Renal cortex interstitium (tissue), 11 donors: ENCODE measurements at regions not wholly inside any gene's neighbourhood (a gene's known extent, or its start where the extent isn't known, plus 50 kb on each side); places are given as distances from the start of the nearest gene placed in this dataset.
"Not testable (repeated sequence)": the region's sequence is repeated elsewhere in the genome, so short reads cannot be mapped to it uniquely, and the experiment has no call there.

Experiments used
- DNase-seq, 11 donors: peaks; one replicate each; pipeline ENCODE4 v3.0.0-alpha.2; 2013; ENCODE audit warnings: low read depth in 9 of 11, low spot score in 4 of 11; ENCODE audit errors: extremely low read depth in 1 of 11

DNA sequence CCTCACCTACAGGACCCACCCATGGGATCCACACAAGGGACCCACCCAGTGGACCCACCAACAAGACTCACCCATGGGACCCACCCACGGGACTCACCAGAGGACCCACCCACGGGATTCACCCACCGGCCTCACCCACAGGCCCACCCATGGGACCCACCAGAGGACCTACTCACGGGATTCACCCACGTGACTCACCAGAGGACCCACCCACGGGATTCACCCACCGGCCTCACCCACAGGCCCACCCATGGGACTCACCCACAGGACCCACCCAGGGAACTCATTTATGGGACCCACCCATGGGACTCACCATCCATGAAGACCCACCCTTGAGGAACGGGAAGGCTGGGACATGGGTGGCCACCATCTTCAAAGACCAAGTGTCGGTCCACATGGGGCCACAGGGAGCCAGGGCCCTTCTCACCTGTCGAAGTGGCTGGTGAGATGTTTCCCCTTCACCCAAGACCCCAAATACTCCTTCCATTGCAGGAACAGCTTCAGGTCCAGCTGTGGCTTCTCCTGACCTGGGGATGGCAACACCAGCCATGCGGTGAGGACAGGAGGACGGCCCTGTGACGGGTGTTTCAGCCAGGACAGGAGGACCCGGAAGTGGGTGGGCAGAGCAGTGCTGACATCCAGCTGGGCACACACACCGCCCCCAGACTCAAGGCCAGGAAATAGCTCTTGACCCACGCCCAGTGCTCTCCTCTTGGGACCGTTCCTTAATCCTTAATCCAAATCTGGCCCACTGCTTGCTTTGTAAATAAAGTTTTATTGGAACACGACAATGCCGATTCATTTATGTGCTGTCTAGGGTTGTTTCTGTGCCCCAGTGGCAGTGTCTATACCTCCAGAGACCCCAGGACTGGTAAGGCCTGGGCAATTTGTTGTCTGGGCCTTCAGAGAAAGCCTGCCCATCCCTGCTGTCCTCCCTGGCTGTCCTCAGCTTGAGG lies 1005.1 kb downstream of the BRD1 start:
- no peak for DNase-seq

DNA sequence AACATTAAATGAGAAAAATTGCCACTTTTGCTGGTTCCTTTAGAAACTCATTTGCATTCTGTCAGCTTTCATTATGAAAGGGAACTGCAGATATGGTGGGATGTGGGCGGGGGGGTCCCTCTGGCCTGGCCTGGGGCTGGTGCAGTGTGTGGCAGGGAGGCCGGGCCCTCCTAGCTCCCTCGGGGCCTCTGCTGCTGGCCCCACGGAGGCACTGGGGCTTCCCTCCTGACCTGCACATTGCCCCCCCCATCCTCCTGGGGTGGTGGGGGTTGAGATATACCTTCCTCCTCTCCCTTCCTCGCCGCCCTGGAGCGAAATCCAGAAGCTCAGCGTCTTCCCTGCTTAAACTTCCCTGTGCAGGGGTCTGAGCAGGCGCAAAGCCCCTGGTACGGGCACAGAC lies 1005.9 kb downstream of the BRD1 start:
- DNase-seq = no peak

DNA sequence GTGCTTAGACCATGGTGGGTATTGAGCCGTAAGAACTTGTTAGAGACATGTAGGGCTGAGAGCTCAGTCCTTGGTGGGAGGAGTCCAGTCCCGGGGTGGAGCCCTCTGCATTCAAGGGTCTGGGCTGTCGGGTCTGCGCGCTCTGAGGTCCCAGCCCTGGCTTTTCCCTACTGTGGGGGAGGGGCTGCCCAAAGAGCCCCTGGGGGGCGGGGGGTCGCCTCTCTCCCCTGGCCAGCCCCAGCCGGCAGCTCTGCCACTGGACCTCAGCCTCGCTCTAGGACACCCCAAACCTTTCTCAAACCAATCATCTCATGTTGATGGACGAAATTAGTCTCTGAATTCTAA lies 1006.4 kb downstream of the BRD1 start:
- DNase-seq = no peak

DNA sequence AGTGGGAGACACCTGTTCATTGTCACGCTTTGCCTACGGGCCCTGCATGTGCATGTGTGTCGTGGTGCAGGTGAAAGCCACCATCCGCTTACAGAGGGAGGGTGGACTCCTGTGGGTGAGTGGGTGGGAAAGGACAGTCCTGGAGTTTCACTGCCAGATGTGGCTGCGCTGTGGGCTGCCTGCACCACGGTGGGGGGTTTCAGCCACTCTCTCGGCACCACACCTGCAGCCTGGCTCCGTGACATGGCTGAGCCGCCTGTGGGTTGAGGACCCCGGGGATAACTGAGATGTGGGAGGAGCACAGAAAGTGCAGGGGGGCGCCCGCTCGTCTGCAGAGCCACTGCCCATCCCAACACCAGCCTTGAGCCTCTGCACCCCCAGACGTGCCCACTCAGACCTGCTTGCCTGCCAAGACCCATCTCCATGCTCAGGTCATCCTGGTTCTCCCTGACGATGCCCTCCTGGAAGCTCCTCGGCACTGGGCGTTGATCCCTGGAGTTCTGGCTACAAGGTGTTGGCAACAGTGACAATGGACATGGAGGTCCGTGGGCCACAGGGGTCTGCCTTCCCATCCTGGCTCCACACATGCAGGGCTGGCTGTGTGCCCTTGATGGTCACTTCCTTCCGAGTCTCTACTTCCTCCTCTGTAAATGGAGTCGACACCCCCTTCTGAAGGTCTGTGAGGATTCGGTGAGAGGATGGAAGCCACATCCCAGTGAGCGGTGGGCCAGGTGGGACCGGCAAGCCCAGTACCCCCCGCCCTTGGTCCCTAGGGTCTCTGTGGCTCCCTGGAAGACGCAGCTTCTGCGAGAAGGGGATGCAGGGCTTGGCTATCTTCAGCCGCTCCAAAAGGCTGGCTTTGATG lies 1007.0 kb downstream of the BRD1 start:
- no peak for DNase-seq

DNA sequence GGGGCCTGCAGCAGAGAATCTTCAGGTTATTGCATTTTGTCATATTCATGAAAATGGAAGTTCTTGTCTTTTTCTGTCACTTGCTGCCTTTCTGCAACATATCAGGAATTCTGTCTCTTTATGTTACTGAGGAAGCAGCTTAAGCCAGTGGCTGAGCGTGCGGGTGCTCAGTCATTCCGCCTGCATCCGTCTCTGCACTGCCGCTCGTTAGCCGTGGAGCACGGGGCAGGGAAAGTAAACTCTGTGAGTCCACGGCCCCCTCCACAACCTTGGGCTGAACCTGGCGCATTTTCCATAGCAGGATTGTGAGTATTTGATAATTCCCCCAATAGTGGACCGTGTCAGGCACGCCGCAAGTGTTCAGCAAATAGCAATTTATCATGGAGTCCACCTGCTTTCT lies 1007.7 kb downstream of the BRD1 start:
- DNase-seq = no peak

DNA sequence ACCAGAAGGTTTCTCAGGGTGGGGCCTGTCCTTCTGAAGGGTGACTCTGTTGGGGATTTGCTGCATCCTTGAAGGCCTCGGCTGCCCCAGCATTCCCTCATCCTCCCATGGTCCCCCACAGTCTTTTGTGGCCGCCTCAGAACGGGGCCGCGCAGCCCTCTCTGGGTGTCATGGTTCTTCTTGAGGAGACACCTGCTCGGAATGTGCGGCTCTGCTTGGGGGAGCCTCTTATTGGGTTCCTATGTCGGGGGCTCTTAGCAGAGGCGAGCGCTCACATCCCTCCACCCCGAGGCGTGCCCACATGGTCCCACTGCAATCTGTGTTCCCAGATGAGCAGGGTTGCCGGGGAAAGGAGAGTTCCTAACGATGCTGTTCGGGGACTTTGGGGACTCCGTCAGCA lies 1008.4 kb downstream of the BRD1 start:
- DNase-seq = no peak

DNA sequence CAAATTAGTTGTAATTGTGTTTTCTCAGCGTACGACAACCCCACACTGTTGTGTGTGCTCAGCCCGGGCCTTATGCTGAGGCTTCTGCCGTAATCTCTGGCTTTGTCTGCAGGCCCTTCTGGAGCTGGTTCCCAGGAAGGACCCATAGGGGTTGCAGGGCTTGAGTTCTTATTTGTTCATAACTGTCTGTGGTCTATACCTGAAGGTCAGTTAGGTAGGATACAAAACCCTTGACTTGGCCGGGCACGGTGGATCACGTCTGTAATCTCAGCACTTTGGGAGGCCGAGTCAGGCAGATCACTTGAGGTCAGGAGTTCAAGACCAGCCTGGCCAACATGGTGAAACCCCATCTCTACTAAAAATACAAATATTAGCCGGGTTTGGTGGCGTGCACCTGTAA lies 1010.2 kb downstream of the BRD1 start:
- not testable (repeated sequence) for DNase-seq

DNA sequence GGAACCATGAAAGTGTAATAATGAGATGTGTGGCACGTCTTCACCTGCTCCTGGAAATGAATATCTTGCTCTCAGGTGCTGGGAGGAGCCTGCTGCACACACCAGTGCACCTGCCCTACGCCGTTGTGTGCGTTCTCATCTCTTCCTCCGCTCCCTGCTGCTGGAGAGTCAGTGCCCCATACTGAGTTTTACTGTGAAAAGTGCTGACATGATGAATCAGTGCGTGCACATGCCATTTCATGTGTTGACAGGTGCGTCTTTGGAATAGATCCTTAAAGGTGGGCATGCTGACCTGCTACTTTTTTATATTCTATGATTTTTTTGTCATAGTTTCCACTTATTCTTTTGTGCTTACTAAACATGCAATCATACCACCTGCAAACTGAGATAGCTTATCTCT lies 1015.8 kb downstream of the BRD1 start:
- DNase-seq = no peak

DNA sequence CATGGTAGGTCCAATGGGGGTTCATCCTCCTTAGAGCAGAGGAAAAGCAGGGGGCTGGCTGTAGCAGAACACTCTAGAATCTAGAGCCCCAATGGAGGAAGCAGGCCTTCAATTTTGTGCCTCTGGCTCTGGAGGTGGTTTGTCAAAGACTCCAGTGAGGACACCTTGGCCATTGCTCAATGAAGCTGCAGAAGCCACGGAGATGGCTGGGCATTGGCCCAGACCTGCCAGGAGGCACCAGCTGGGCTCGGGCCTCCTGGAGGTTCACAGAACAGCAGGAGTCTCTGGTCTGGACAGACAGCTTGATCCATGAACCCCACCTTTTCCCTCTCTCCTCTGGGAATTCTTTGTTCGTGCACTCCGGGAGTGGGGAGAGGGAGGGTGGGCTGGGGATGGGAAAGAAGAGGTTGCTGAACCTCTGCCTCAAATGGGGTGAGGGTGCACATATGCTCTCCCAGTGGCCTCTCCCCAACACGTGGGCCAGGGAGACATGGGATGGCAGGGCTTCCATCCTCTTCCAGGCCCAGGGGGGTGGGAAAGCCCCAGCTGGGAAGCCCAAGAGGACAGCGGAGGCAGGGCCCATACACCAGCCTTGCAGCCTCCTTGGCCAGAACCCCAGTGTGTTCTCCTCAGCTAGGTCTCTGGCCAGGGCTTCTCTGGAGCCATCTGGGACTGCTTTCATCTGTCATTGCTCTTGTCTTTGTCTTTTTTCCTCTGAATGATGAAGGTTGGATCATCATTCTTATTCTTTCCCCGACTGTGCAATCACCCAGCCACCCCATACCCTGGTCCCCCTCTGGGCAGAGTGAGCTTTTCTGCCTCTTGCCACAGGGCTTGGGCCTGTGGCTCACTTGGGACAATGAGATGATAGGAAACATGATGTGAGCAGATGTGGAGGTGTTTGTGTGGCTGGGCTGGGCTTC lies 1019.4 kb downstream of the BRD1 start:
- no peak for DNase-seq

DNA sequence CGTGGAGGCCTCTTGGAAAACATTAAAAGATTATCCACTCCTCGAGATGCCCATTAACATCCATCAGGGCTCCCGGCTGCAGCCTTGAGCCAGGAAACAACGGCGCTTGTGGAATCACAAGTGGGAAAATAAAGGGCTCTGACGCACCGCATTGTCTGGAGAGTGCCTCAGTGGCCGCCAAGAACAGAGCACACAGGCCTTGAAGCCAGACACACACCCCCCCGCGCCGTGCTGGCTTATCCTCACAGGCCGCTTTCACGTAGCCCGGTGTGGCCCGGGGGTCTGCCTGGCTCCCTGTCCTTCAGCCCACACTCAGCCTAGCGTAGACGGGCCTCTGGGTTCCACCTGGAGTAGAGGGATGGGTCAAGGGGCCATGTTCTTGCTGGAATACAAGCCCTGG lies 1020.5 kb downstream of the BRD1 start:
- no peak for DNase-seq

DNA sequence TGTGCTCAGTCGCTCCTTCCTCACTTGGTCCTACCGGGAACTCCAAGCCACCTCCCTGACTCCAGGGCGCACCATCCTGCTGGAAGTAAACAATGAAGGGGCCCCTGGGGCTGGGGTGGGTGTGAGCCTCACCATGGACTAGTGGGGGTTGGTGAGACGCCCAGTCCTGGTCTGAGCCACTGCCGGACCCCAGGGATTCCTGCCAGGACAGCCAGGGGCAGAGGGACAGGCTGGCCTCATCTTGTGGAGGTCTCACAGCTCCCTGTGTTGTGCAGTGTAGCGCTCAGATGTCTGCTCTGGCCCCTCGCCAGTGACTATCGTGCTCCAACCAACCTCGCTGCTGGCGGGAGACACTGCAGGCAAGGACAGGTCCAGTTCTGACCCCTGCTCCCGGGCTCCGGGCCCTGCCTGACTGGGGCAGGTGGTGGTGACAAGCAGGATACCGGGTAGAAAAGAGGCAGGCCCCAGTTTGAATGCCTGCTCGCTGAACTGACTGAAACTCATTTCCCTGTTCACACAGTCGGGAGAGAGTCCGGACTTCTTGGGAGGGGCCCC lies 1021.4 kb downstream of the BRD1 start:
- no peak for DNase-seq

DNA sequence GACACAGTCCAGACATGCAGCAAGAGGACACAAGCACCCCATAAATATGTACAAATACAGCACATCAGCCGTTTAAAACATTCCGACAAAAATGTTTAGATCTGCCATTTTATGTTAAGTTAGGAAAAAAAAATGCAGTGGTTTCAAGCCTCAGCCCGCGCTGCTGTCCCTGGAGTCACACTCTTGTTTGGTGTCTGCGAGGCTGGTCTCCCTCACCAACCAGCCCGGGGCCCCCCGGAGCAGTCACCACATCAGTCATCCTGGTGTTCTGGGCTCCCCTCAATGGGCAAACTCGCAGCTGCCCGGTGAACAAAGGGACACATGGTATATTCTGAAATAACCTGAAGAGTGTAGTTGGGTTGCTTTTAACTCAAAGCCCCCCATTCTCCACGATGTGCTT lies 1022.2 kb downstream of the BRD1 start:
- DNase-seq = no peak

DNA sequence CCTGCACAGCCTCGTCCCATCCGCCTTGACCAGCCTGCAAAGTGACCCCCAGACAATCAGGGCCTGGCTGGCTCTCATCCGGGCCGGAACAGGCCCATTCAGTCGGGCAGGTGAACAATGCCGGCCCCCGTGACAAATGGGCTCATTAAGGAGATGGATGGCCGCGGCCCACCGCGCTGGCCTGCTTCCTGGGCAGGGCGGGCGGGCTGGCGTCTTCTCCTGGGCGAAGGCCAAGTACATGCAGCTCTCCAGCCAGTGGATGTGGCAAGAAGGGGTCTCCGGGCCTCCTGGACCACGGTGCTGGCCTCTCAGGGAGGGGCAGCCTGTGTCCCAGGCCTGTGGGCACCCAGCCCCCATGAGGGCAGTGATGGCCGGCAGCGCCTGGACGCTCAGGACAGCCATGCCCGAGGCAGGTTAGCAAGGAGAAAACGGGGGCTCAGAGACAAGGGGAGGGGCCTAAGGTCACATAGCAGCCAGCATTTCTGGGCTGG lies 1022.8 kb downstream of the BRD1 start:
- no peak for DNase-seq

DNA sequence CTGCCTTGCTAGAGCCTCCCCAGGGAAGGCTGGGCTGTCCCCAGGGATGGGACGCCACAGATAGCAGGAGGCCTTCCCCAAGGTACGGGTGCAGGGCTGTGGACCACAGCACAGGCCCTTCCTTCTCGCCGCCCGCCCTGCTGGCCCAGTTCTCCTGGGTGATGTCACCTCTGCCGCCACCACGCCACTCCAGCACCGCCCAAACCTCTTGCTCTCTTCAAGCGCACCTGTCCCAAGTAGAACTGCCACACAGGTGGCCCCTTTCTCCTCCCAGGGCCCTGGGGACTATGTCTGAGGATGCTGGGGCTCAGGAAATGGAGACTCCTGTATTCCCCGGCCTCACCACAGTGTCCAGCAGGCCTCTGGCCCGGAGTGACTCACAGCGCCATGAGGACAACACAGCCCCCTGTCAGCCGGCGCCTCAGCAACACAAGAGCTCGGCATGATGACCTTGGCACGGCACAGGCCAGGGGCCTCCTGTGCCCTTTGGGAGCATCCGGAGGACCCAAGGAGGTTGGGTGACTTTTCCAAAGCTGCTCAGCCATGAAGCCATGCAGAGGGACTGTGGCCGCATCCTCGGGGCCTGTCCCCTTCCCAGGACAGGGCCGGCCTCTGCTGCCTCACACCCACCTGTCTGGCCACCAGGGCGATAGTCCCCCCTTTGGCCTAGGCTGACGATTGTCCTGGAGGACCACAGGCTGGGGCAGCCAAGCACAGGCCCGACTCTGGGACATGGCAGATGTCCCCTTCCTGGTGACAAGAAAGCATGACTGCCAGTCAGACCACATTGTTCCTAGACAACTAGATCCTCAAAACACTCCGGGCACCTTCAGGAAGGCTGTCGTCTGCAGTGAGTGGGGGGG lies 1023.5 kb downstream of the BRD1 start:
- no peak for DNase-seq

DNA sequence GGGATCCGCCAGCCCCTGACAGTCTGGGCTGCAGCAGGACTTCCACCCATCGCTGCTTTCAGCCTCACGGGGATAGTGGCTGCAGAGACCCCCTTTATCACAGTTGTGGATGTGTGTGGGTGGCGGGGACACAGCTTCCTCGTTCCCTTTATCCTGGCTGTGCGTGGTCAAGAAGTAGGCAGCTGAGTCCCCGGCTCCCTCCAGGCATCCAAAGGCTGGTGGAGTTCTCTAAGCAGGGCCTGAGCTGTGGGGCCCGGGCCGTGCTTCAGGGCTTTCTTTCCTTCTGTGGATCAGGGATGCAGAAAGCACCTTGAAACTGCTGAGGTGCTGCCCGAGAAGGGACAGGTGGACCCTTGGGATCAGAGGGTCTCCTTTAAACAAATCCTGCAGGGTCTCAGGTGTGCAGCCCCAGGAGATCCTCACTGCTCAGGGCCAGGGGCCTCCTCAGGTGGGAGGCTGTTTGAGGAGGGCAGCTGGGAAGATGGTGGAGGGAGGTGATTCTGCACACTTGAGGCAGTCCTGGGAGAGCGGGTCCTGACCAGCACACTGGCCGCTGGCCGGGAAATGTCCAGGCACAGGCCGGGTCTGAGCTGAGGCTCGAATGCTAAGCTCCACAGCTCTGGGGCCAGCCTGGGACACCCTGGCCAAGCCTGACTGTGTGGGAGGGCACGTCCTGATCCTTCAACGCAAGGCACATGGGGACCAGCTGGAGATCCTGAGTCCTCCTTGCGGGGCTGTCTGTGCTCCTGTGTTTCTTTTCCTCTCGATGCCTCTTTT lies 1024.3 kb downstream of the BRD1 start:
- no peak for DNase-seq

DNA sequence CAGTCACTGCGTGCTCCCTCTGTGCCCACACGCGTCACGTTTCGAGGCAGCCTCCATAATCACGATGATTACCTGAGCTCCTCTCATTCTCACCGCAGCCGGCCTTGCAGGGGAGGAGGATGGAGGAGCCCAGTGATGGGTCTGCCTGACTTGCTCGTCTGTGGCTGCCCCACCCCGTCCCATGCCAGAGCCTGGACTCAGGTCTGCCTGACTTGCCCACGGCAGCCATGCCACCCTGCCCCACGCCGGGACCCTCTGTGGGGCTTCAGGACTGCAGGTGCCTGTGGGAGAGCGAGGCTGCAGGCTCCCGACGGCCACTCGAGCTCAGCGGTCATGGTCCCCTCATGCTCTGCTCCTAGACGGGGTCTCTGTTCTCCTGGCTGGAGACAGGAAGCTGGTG lies 1025.1 kb downstream of the BRD1 start:
- no peak for DNase-seq

DNA sequence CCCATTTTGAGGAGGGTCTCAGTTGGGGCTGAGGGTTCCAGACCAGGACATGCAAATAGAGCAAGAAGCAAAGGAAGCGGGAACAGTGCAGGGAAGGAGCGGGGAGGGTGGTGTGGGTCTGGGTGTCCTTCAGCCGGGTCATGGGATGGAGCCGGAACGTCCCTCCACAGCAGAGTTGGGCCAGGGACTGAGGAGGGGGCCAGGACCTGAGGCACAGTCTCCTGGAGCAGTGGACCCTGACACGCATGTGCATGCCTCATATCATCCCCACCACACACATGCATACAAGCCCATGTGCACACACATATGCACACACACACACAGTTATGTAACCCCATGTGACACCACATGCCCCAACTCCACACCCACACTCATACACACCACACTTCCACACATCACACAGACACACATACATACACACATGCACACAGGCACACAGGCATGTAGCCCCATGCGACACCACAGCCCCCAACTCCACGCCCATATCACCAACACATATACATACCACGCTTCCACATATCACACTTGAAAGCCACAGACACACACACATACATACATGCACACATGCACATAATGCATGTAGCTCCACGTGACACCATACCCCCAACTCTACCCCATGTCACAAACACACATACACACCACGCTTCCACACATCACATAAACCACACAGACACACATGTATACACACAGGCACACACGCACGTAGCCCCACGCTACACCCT lies 1026.6 kb downstream of the BRD1 start:
- no peak for DNase-seq
